ENCODE measurements at regions not wholly inside any gene's neighbourhood (a gene's known extent, or its start where the extent isn't known, plus 50 kb on each side); places are given as distances from the start of the nearest gene placed in this dataset.

GRCh38 chr1:29668551-29669157 lies 432.3 kb downstream of the PTPRU start:
- TF ChIP-seq TAF1 (IDR thresholded peaks at IDR 0.05; ENCODE audit: low read depth, low read length) (no peak), PAX5 (IDR thresholded peaks at IDR 0.05; ENCODE audit: insufficient read depth, low read length, severe bottlenecking) (no peak), SPI1 (IDR thresholded peaks at IDR 0.05; ENCODE audit: low read depth, low read length) (no peak), POLR2A (IDR thresholded peaks at IDR 0.05; ENCODE audit: low read depth, low read length) (no peak), POU2F2 (IDR thresholded peaks at IDR 0.05; ENCODE audit: low read depth, low read length) (no peak), POLR2AphosphoS5 (IDR thresholded peaks at IDR 0.05; ENCODE audit: low read depth, low read length) (no peak)
- DNase-seq (ENCODE audit: insufficient read length, low spot score) (no peak), FAIRE-seq (no peak)

GRCh38 chr1:29667951-29668350 lies 431.6 kb downstream of the PTPRU start:
- DNase-seq (ENCODE audit: insufficient read length, low spot score), result no peak
- TF ChIP-seq PAX5 (IDR thresholded peaks at IDR 0.05; ENCODE audit: insufficient read depth, low read length, severe bottlenecking) (no peak), SPI1 (IDR thresholded peaks at IDR 0.05; ENCODE audit: low read depth, low read length) (no peak), POLR2A (IDR thresholded peaks at IDR 0.05; ENCODE audit: low read depth, low read length) (no peak), POLR2AphosphoS5 (IDR thresholded peaks at IDR 0.05; ENCODE audit: low read depth, low read length) (no peak), POU2F2 (IDR thresholded peaks at IDR 0.05; ENCODE audit: low read depth, low read length) (no peak), TAF1 (IDR thresholded peaks at IDR 0.05; ENCODE audit: low read depth, low read length) (no peak)
- no peak for FAIRE-seq

GRCh38 chr1:29664711-29665110 lies 428.4 kb downstream of the PTPRU start:
- TF ChIP-seq POU2F2 (IDR thresholded peaks at IDR 0.05; ENCODE audit: low read depth, low read length) (no peak), PAX5 (IDR thresholded peaks at IDR 0.05; ENCODE audit: insufficient read depth, low read length, severe bottlenecking) (no peak), POLR2AphosphoS5 (IDR thresholded peaks at IDR 0.05; ENCODE audit: low read depth, low read length) (no peak), POLR2A (IDR thresholded peaks at IDR 0.05; ENCODE audit: low read depth, low read length) (no peak), SPI1 (IDR thresholded peaks at IDR 0.05; ENCODE audit: low read depth, low read length) (no peak), TAF1 (IDR thresholded peaks at IDR 0.05; ENCODE audit: low read depth, low read length) (no peak)
- FAIRE-seq (no peak), DNase-seq (ENCODE audit: insufficient read length, low spot score) (no peak)

GRCh38 chr1:29658688-29659087 lies 422.4 kb downstream of the PTPRU start:
- TF ChIP-seq TAF1 (IDR thresholded peaks at IDR 0.05; ENCODE audit: low read depth, low read length) (no peak), SPI1 (IDR thresholded peaks at IDR 0.05; ENCODE audit: low read depth, low read length) (no peak), PAX5 (IDR thresholded peaks at IDR 0.05; ENCODE audit: insufficient read depth, low read length, severe bottlenecking) (no peak), POU2F2 (IDR thresholded peaks at IDR 0.05; ENCODE audit: low read depth, low read length) (no peak), POLR2AphosphoS5 (IDR thresholded peaks at IDR 0.05; ENCODE audit: low read depth, low read length) (no peak), POLR2A (IDR thresholded peaks at IDR 0.05; ENCODE audit: low read depth, low read length) (no peak)
- DNase-seq (ENCODE audit: insufficient read length, low spot score), result no peak
- FAIRE-seq, result no peak

GRCh38 chr1:29657816-29658215 lies 421.5 kb downstream of the PTPRU start:
- DNase-seq (ENCODE audit: insufficient read length, low spot score) (no peak), FAIRE-seq (no peak)
- TF ChIP-seq POLR2A (IDR thresholded peaks at IDR 0.05; ENCODE audit: low read depth, low read length), result no peak
- no peak for TF ChIP-seq TAF1 (IDR thresholded peaks at IDR 0.05; ENCODE audit: low read depth, low read length)
- TF ChIP-seq POU2F2 (IDR thresholded peaks at IDR 0.05; ENCODE audit: low read depth, low read length), result no peak
- TF ChIP-seq PAX5 (IDR thresholded peaks at IDR 0.05; ENCODE audit: insufficient read depth, low read length, severe bottlenecking), result no peak
- no peak for TF ChIP-seq POLR2AphosphoS5 (IDR thresholded peaks at IDR 0.05; ENCODE audit: low read depth, low read length)
- TF ChIP-seq SPI1 (IDR thresholded peaks at IDR 0.05; ENCODE audit: low read depth, low read length), result no peak

GRCh38 chr1:29655945-29656850 lies 419.9 kb downstream of the PTPRU start:
- DNase-seq (ENCODE audit: insufficient read length, low spot score), result no peak

GRCh38 chr1:29655145-29655544 lies 418.8 kb downstream of the PTPRU start:
- TF ChIP-seq POLR2AphosphoS5 (IDR thresholded peaks at IDR 0.05; ENCODE audit: low read depth, low read length), result no peak
- DNase-seq (ENCODE audit: insufficient read length, low spot score) (no peak), FAIRE-seq (no peak)

More at GRCh38 chr1:29655945-29656850, 419.9 kb downstream of the PTPRU start:
- FAIRE-seq, result no peak
- TF ChIP-seq SPI1 (IDR thresholded peaks at IDR 0.05; ENCODE audit: low read depth, low read length) (no peak), POLR2A (IDR thresholded peaks at IDR 0.05; ENCODE audit: low read depth, low read length) (no peak), TAF1 (IDR thresholded peaks at IDR 0.05; ENCODE audit: low read depth, low read length) (no peak), POLR2AphosphoS5 (IDR thresholded peaks at IDR 0.05; ENCODE audit: low read depth, low read length) (no peak), PAX5 (IDR thresholded peaks at IDR 0.05; ENCODE audit: insufficient read depth, low read length, severe bottlenecking) (no peak), POU2F2 (IDR thresholded peaks at IDR 0.05; ENCODE audit: low read depth, low read length) (no peak)

- no peak for TF ChIP-seq POLR2AphosphoS5 (IDR thresholded peaks at IDR 0.05; ENCODE audit: low read depth, low read length)
- no peak for TF ChIP-seq SPI1 (IDR thresholded peaks at IDR 0.05; ENCODE audit: low read depth, low read length)
- TF ChIP-seq TAF1 (IDR thresholded peaks at IDR 0.05; ENCODE audit: low read depth, low read length), result no peak
- TF ChIP-seq POLR2A (IDR thresholded peaks at IDR 0.05; ENCODE audit: low read depth, low read length), result no peak
- no peak for TF ChIP-seq PAX5 (IDR thresholded peaks at IDR 0.05; ENCODE audit: insufficient read depth, low read length, severe bottlenecking)
- no peak for TF ChIP-seq POU2F2 (IDR thresholded peaks at IDR 0.05; ENCODE audit: low read depth, low read length)
- FAIRE-seq (no peak), DNase-seq (ENCODE audit: insufficient read length, low spot score) (no peak)
Measured at GRCh38 chr1:29653886-29654450, 417.6 kb downstream of the PTPRU start.

GRCh38 chr1:29653034-29653810 lies 416.9 kb downstream of the PTPRU start:
- FAIRE-seq (no peak), DNase-seq (ENCODE audit: insufficient read length, low spot score) (no peak)
- no peak for TF ChIP-seq POLR2AphosphoS5 (IDR thresholded peaks at IDR 0.05; ENCODE audit: low read depth, low read length)
- no peak for TF ChIP-seq PAX5 (IDR thresholded peaks at IDR 0.05; ENCODE audit: insufficient read depth, low read length, severe bottlenecking)
- no peak for TF ChIP-seq POU2F2 (IDR thresholded peaks at IDR 0.05; ENCODE audit: low read depth, low read length)
- no peak for TF ChIP-seq SPI1 (IDR thresholded peaks at IDR 0.05; ENCODE audit: low read depth, low read length)
- no peak for TF ChIP-seq TAF1 (IDR thresholded peaks at IDR 0.05; ENCODE audit: low read depth, low read length)
- TF ChIP-seq POLR2A (IDR thresholded peaks at IDR 0.05; ENCODE audit: low read depth, low read length), result no peak
